Muscle of arm (tissue), 1 donor: ENCODE measurements at regions not wholly inside any gene's neighbourhood (a gene's known extent, or its start where the extent isn't known, plus 50 kb on each side); places are given as distances from the start of the nearest gene placed in this dataset.
A peak's percentile ranks its signal among the peaks of the same experiment; 100 is the strongest.

ENCODE experiments used
- DNase-seq: peaks from one replicate; pipeline ENCODE4 v3.0.0-alpha.2; 2013

DNA sequence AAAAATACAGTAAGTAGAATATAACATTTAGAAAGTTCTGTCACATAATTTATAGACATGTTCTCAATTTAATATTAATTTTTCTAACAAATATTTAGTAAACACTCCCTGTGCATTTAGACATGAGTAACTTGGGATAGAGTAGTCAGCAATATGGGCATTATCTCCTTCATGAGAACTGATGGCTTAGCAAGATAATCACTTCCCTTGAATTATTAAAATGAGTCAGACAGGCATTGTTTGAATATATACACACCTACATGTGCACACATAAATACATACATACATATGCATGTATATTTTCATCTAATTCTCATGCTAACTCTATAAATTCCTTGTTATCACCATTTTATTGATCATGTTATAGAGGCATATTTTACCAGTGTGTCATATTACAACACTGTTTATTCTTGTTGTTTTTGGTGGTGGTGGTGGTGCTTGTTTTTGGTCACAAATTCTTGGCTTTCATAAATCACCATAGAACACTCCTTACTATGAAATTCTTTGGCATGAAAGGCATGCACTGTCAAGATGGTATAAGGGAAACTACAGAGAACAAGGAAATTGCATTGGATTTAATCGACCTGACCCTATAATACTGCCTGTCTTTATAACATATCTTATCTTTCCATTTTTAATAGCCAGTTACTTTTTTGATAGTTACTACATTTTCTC, 434.5 kb upstream of the MANEA start:
- no peak for DNase-seq

DNA sequence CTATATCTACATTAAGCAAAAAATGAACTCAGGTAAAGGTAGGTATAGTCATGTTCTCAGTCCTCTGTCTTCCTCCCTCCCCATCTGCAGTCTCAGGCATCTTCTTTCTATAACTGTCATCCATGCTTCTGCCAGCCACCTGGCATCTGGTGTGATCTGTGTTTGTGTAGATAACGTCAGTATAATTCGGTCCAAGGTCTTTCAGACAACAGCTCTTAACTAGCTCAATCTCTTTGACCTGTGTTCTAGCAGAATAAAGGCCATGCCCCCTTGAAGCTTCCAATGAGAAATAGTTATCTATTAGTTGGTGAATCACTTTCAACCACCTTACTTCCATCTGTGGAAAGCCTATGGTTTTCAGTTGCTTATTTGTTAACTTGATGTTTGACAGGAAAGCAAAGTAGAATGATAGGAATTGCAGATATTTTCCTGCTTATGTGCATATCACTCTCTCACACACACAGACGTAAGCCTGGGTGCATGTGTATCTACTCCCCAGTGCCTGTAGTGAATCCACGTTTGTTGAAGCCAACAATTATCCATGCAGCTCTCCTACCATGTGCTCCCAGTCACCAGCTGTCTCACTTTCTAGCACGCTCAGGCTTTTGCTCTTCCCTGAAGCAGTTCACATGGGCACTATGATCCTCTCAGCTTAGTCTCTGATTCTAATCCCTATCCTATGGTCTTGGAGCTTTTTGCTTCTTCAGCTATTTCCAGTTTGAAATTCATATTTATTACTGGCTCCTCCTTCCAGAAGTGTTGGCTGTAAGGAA, 433.7 kb upstream of the MANEA start:
- DNase-seq, result peak; percentile 1

DNA sequence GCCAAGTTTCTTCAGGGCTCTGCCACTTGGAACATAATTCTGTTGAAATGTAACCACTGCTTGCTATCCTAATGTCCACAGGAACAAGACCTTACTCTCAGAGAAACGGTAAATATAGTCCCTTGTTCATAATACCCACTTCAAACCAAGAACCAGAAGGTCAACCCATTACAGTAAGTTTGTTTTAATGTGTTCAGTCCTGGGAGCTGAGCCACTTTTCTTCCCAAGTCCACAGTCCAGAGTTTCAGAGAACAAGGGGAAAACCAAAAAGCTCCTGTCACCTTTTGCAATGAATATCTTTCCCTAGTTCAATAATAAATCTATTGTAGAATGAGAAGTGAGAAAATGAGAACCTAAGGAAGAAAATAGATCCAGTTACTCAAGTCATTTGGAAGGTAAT, 431.9 kb upstream of the MANEA start:
- DNase-seq, result no peak

DNA sequence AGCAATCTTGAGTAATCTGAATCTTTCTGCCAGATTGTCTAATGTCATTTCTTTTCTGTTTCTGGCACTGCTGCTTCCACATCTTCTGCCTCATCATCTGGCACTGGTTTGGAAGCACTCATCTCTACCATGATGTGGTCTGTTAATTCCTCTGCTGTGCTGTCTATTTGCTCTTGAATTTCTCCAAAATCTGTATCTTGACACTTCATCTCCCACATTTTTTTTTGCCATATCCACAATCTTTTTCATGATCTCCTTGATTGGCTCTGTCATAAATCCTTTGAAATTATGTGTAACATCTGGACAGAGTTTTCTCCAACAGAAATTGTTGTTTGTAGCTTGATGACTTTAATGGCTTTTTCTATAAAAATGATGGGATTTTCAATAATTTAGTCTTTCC, 417.8 kb upstream of the MANEA start:
- no peak for DNase-seq

DNA sequence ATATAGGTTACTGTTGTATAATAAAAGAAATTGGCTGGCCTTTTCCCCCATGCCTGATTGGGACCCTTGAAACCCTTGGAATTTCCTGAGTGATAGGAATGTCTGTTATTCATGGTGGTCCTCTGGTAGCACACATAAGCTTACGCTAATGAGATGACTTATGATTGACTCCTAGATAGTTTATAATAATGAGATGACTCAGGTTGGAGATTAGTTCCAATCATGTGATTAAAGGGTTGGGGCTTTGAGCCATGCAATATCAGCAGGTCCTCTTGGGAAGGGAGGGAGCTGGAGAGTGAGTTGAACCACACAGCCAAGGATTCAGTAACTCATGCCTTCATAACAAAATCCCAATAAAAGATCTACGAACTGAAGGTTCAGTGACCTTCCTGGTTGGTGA, 407.6 kb upstream of the MANEA start:
- DNase-seq, result no peak

DNA sequence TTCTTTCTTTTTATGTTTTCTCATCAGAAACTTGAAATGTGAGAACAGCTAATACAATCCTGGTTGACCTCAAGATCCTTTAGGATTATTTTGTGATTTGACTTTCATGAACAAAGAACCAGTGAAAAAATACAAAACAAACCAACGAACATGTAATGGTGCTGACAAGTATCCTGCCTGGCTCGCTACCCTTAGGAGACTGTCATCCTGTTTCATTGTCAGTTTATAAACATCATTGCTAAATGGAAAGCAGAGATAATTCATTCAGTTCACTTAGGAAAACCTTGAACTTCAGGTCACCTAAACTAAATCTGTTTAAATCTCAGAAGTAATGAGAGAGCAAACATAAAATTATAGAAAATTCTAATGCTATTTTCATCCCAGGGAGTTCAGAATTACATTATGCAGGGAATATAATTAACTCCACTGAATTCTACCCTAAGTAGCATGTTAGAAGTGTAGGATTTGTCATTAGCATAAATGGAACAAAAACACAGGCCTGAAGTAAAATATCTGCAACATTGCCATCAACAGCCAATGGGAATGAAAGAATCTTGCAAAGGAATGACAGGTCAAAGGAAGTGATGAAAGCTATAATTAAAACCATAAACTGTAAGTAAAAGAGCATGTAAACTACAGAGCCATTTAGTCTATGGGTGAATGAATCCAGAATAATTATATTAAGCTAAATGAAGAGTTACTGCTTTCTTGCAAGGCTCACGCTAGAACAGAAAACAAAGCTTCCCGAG, 401.2 kb upstream of the MANEA start:
- no peak for DNase-seq

DNA sequence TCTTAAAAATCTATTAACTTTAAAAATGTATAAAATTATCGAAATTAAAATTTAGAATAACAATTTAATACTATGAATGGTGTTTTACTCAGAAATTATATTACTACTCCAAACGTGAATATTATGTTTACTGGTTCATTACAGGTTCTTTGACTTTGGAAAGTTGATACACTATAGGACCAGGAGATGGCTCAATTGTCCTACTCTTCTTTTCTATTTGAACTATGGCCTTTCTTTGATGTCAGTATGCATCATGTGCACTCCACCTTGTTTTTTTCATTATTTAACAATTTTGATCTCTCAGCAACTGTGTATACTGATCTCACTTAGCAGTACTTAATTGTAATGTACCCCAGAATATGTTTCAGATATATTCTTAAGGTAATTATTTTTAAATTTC, 391.5 kb upstream of the MANEA start:
- DNase-seq, result no peak

DNA sequence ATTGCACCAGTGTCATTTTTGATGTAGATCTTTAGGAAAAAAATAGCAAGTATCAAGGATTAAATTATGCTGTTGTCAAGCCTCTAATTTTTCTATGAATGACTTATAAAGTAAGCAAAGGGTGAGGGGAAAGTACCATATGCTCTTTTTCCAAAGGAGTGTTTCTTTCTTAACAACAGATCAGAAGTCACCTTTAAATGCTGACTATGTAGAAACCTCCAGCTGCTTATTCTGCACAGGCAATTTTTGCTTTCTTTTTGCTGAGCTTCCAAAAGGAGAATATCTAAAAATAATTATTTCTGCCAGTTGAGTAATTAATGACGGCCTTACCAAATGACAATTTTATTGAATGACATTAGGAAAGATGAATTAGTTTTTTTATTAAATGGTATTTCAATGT, 390.6 kb upstream of the MANEA start:
- DNase-seq, result no peak

DNA sequence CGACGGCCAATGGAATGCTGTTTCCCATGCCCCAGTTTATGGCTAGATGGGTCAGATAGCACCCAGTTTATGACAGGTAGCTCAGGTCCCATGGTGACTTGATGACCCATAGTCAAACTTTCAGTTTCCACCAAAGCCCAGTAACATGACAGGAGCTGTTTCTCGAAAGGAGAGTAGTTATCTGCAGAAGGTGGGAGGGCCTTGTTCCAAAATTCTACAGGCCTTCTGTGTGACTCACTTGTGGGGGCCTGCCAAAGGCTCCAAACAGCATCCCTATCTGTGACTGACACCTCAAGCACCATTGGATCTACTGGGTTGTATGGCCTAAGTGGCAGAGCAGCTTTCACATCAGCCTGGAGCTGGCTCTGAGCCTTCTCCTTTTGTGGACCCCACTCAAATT, 379.7 kb upstream of the MANEA start:
- no peak for DNase-seq

DNA sequence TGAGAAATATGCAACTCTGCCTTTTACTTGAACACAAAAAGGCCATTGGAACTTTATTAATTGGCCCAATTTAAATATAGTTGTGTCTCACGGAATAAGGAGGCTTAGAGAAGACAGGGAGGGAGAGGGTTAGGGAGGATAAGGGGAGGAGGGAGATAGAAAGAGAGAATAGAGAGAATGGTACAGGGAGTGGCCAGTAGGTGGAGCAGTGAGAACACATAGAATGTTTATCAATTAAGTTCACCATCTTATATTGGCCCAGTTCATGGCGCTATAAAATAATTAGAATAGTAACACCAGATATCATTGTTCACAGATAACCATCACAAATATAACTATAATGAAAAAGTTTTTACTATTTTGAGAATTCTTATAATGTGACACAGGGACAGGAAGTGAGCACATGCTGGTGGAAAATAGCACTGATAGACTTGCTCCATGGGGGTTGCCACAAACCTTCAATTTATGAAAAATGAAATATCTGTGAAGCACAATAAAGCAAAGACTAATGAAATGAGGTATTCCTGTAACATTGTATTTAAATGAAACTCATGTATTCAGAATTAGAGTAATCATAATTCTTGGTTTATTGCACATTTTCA, 374.1 kb upstream of the MANEA start:
- DNase-seq, result peak; percentile 27

DNA sequence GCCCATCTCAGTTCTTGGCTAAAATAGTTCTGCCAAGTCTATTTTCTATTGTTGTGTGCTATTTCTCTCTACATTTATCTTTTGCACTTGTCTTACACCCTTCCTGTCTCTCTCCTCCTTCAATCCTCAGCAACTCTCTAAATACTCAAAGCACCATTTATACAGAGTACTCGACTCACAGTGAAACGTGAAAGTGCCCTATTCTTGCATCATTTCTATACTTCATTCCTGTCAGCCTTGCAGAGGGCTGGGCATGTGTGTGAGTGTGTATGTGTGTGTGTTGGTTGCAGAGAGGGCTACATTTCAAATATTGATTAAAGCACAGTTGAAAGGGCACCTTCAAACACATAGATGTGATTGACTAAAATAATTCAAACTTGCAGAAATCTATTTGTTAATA, 373.2 kb upstream of the MANEA start:
- DNase-seq, result no peak

DNA sequence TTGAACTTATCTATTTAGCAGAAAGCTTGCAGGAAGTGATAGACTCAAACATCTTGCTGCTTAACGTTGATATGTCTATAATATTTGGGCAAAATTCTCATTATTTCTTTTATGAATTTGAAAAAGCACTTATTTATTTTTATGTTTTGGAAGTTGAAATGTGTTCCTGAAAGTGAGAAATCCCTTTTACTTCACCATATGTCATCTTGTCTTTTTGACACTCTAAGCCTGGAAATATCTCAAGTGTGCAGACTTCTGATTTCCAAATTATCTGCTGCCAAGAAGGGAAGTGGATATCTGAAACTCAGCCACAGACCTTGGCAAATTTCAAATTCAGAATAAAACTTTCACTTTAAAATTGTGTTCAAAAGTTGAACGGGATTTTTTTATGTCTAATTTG, 368.7 kb upstream of the MANEA start:
- no peak for DNase-seq

DNA sequence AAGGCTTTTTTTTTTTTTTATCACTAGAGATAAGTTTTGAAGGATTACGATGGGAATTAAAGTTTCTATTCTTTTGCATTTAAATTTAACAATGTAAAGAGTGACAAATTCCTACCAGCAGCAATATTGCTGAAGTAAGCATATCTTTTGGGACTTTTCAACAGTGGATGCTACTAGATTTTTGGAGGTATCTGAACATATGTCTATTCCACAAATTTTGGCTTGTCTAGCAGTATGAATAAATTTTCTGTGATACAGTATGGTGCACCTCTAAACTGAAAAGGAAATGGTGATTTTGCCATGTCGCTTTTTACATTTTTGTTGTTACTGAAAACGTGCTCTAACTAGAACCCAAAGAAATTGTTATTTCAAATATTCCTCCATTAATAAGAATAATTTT, 368.3 kb upstream of the MANEA start:
- no peak for DNase-seq

DNA sequence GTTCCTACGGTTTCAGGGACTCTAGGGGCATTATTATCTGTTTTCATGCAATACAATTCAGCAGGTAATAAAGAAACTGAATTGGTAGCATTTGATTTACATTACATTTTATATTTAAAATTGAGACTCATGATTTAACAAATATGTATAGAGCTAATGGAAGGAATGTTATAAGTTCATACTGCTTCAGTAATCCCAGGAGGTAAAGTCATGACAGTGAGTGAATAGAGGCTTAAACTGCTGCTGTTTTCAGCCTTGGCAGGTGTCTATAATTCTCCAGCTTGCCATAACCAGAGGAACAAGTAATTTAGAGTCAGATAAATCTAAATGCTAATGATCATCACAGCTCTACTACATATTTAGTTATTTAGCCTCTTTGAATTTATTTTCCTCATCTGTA, 360.8 kb upstream of the MANEA start:
- DNase-seq, result no peak

DNA sequence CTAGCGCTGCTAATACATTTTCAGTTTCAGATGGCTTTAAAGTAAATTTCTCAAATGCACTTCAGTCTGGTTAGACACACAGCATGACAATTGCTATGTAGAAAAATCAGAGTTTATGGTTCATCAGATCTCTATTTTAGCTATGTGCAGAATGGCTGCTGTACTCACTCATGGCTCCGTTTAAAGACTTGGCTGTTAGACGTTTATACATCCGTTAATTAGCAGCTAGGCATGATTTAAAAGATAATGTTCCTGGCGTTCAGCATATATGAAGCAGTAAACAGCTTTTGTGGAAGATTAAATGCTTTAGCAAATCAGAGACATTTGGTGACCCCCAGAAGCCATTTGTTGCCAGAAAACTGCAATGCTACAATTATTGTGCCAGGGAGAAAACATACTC, 350.0 kb upstream of the MANEA start:
- no peak for DNase-seq

DNA sequence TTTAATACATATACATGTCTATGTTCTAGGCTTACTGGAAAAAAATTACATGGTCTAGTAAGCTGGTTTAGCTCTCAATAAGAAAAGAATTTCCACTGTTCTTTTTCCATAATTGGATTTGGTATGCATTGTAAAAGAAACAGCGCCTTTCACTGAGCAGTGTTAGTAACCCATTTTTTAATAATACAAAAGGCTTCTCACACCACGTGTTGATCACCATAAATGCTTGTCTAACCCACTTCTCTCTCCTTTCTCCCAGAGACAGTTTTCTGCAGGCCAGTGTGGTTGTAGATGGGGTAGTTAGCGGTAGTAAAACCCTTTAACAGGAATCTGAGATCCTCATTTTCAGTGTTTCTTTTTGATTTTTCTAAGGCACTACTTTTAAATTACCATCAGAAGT, 348.7 kb upstream of the MANEA start:
- no peak for DNase-seq

DNA sequence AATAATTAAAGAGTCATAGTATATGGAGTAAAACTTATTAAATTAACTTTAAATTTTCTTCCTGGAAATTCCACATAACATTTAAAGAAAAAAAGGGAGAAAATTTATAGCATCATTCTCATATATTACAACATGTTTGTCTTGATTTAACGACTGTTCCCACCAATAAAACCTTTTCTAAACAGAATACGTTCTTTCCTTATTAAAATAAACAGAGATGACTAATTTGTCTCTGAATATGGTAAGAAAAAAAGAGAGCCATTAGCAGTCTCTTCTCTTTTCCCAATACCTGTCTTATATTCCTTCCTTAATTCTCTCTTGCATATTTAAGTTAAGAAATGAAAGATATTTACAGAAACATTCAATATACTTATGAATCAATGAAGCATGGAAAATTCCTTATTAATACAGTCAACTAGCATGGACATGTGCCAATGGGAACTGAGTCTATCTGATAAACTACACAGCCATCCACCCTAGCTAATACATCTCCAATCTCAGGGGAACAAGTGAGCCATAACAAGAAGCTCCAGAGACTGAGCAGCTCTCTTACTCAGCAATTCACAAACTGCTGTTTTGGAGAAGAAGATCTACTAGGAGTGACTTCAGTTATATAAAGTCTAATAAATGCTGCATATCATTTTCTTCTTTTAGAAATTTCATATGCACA, 347.1 kb upstream of the MANEA start:
- no peak for DNase-seq

DNA sequence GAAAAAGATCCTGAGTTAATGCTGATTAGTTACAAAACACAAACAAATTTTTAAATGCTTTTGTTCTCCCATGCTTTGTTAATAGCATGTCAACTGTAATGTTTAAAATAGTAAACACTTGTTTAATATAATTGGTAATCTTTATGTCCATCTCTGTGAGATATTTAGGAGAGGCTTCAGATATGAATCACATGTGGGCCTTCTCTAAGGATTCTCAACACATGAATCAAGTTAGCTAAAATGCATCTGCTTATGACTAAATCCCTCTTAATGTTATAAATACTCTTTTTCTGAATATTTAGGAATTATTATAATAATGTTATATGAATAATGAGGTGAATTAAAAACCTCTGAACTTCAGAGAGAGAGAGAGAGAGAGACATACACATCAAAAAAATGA, 345.9 kb upstream of the MANEA start:
- DNase-seq, result no peak

DNA sequence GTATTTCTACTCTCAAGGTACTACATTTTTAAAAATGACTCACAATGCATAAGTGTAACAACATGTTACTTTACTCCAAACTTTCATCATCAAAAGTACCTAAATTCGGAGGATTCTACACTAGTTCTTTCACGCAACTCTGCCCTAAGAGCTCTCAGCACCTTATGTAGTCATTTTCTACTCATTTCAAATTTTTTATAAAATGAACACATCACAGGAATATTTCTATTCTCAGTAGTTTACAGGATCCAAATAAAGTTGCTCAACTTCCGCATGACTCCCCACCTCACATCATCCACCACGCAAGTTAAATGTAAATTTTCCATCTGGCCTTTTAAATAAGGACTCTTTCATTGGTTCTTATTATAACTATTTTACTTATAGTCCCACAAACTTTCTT, 344.9 kb upstream of the MANEA start:
- peak; percentile 12 for DNase-seq

DNA sequence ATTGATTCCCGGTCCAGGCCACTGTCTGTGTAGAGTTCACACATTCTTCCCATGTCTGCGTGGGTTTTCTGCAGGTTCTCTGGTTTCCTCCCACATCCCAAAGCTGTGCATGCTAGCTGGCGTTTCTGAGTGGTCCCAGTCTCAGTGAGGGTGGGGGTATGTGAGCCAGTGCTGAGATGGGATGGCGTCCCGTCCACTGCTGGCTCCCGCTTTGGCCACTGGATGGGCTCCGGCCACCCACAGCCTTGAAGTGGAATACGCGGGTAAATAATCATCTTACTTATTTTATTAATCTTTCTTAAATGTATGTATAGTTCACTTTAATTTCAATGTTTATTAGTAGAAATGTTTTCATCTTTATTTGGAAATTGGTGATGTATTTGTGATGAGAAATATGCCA, 343.5 kb upstream of the MANEA start:
- no peak for DNase-seq

DNA sequence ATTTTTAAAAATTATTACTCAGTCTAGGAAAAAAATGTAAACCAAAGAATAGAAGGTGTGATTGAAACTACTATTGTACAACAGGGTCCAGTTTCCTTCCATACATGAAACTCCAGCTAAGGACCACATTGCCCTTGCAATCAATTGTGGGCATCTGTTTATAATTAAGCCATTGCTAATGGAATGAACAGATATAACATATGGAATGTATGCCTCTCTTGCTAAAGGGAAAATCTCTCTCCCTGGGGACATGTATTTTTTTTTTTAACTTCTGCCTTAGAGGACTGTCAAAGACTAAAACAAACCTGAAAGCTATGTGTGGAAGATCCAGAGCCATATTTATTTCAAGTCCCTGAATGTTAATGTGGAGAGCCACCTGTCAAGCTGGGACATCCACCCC, 336.8 kb upstream of the MANEA start:
- no peak for DNase-seq

DNA sequence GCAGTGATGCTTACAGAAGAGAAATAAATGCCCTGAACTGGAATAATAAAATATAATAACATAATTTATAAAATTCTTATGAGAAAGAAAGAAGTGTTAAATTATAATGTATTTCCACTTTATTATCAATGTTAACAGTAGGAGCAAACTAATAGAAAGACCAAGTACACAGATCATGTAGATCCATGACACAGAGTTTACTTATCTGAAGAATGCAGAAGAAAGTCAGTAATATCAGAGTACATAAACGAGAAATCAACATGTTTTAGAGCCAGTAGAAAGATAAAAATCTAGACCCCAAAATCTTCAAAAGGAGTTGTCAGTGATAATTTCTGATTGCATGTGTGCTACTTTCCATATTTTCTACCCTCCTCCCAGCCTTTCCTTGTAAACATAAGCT, 334.8 kb upstream of the MANEA start:
- DNase-seq, result no peak
